NCI-H460 (cell line): ENCODE measurements at regions not wholly inside any gene's neighbourhood (a gene's known extent, or its start where the extent isn't known, plus 50 kb on each side); places are given as distances from the start of the nearest gene placed in this dataset.
A peak's percentile ranks its signal among the peaks of the same experiment; 100 is the strongest.
"Not testable (repeated sequence)": the region's sequence is repeated elsewhere in the genome, so short reads cannot be mapped to it uniquely, and the experiment has no call there.

Experiments used
- DNase-seq: peaks from one replicate; pipeline ENCODE4 v3.0.0-alpha.2; 2016; ENCODE audit warnings: low read depth; ENCODE audit errors: extremely low read depth

- DNase-seq, result no peak
Observed at GRCh38 chr13:99074693-99075092, 96.8 kb upstream of the DOCK9 start.

- no peak for DNase-seq
Observed at GRCh38 chr13:99075268-99076191, 97.7 kb upstream of the DOCK9 start.

GRCh38 chr13:99078017-99078771 is 100.3 kb upstream of the DOCK9 start:
- DNase-seq, result no peak

GRCh38 chr13:99080131-99080530 is 102.3 kb upstream of the DOCK9 start:
- no peak for DNase-seq

- DNase-seq, result no peak
Observed at GRCh38 chr13:99083981-99084380, 106.1 kb upstream of the DOCK9 start.

GRCh38 chr13:99085139-99085807 is 107.4 kb upstream of the DOCK9 start:
- DNase-seq, result no peak

- peak; percentile 1 for DNase-seq
Observed at GRCh38 chr13:99085808-99086266, 108.0 kb upstream of the DOCK9 start.

GRCh38 chr13:99086267-99087097 is 108.6 kb upstream of the DOCK9 start:
- DNase-seq, result peak; percentile 20

- peak; percentile 74 for DNase-seq
Observed at GRCh38 chr13:99087098-99087953, 109.5 kb upstream of the DOCK9 start.

GRCh38 chr13:99087954-99088491 is 110.2 kb upstream of the DOCK9 start:
- DNase-seq, result no peak

- DNase-seq, result no peak
Observed at GRCh38 chr13:99093997-99094396, 106.7 kb upstream of the UBAC2 start.

- DNase-seq, result not testable (repeated sequence)
Observed at GRCh38 chr13:99101831-99102230, 98.8 kb upstream of the UBAC2 start.

- no peak for DNase-seq
Observed at GRCh38 chr13:99103536-99103935, 97.1 kb upstream of the UBAC2 start.

- DNase-seq, result no peak
Observed at GRCh38 chr13:99104396-99104795, 96.3 kb upstream of the UBAC2 start.

- DNase-seq, result no peak
Observed at GRCh38 chr13:99105160-99105559, 95.5 kb upstream of the UBAC2 start.

- DNase-seq, result no peak
Observed at GRCh38 chr13:99113351-99113750, 87.3 kb upstream of the UBAC2 start.

GRCh38 chr13:99118179-99118578 is 82.5 kb upstream of the UBAC2 start:
- no peak for DNase-seq

- no peak for DNase-seq
Observed at GRCh38 chr13:99119656-99120055, 81.0 kb upstream of the UBAC2 start.

- no peak for DNase-seq
Observed at GRCh38 chr13:99120751-99121150, 79.9 kb upstream of the UBAC2 start.
